ENCODE measurements at regions not wholly inside any gene's neighbourhood (a gene's known extent, or its start where the extent isn't known, plus 50 kb on each side); places are given as distances from the start of the nearest gene placed in this dataset.

- no peaks in the 10 kb centered on the region for H3K36me3 ChIP-seq (ENCODE audit: insufficient read depth, low read length)
- no peak overlapping the region for H2AFZ ChIP-seq (ENCODE audit: low read length)
- no peaks in the 10 kb centered on the region for H4K20me1 ChIP-seq (ENCODE audit: insufficient read depth, low read length)
- no peaks in the 10 kb centered on the region for H3K79me2 ChIP-seq (ENCODE audit: insufficient read depth, low read length)
- no peak overlapping the region for H3K27ac ChIP-seq (ENCODE audit: low read depth, low read length)
- no peak overlapping the region for H3K4me2 ChIP-seq (ENCODE audit: insufficient read depth, low read length)
- no peaks in the 10 kb centered on the region for H3K9me3 ChIP-seq (ENCODE audit: low read depth, low read length)
- DNase-seq (ENCODE audit: insufficient read length, low spot score, missing footprints), result no peak
- no peak overlapping the region for H3K4me3 ChIP-seq (ENCODE audit: insufficient read depth, low read length)
- TF ChIP-seq, protein P1, sequence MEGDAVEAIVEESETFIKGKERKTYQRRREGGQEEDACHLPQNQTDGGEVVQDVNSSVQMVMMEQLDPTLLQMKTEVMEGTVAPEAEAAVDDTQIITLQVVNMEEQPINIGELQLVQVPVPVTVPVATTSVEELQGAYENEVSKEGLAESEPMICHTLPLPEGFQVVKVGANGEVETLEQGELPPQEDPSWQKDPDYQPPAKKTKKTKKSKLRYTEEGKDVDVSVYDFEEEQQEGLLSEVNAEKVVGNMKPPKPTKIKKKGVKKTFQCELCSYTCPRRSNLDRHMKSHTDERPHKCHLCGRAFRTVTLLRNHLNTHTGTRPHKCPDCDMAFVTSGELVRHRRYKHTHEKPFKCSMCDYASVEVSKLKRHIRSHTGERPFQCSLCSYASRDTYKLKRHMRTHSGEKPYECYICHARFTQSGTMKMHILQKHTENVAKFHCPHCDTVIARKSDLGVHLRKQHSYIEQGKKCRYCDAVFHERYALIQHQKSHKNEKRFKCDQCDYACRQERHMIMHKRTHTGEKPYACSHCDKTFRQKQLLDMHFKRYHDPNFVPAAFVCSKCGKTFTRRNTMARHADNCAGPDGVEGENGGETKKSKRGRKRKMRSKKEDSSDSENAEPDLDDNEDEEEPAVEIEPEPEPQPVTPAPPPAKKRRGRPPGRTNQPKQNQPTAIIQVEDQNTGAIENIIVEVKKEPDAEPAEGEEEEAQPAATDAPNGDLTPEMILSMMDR (IDR thresholded peaks at IDR 0.05; ENCODE audit: extremely low read depth, low read depth, low read length), result no peak
- no peaks in the 10 kb centered on the region for H3K4me1 ChIP-seq (ENCODE audit: insufficient read depth, low read length)
- H3K27me3 ChIP-seq (ENCODE audit: insufficient read depth, low read length), result no peaks in the 10 kb centered on the region
Observed at GRCh38 chr6:110040716-110041115, 62.6 kb downstream of the GPR6 start.

- H3K27ac ChIP-seq (ENCODE audit: low read depth, low read length), result no peak overlapping the region
- TF ChIP-seq, protein P1 (IDR thresholded peaks at IDR 0.05; ENCODE audit: extremely low read depth, low read depth, low read length), result no peak
- no peaks in the 10 kb centered on the region for H3K9me3 ChIP-seq (ENCODE audit: low read depth, low read length)
- no peaks in the 10 kb centered on the region for H3K27me3 ChIP-seq (ENCODE audit: insufficient read depth, low read length)
- H3K79me2 ChIP-seq (ENCODE audit: insufficient read depth, low read length), result no peaks in the 10 kb centered on the region
- H3K36me3 ChIP-seq (ENCODE audit: insufficient read depth, low read length), result no peaks in the 10 kb centered on the region
- no peak overlapping the region for H3K4me3 ChIP-seq (ENCODE audit: insufficient read depth, low read length)
- no peak for DNase-seq (ENCODE audit: insufficient read length, low spot score, missing footprints)
- H2AFZ ChIP-seq (ENCODE audit: low read length), result no peak overlapping the region
- no peaks in the 10 kb centered on the region for H4K20me1 ChIP-seq (ENCODE audit: insufficient read depth, low read length)
- H3K4me1 ChIP-seq (ENCODE audit: insufficient read depth, low read length), result no peaks in the 10 kb centered on the region
- no peak overlapping the region for H3K4me2 ChIP-seq (ENCODE audit: insufficient read depth, low read length)
Observed at GRCh38 chr6:110041126-110041525, 63.0 kb downstream of the GPR6 start.

- H3K4me3 ChIP-seq (ENCODE audit: insufficient read depth, low read length), result no peak overlapping the region
- H3K79me2 ChIP-seq (ENCODE audit: insufficient read depth, low read length), result no peaks in the 10 kb centered on the region
- H3K4me2 ChIP-seq (ENCODE audit: insufficient read depth, low read length), result no peak overlapping the region
- no peaks in the 10 kb centered on the region for H3K4me1 ChIP-seq (ENCODE audit: insufficient read depth, low read length)
- DNase-seq (ENCODE audit: insufficient read length, low spot score, missing footprints), result no peak
- no peak overlapping the region for H2AFZ ChIP-seq (ENCODE audit: low read length)
- no peaks in the 10 kb centered on the region for H4K20me1 ChIP-seq (ENCODE audit: insufficient read depth, low read length)
- no peaks in the 10 kb centered on the region for H3K9me3 ChIP-seq (ENCODE audit: low read depth, low read length)
- H3K27me3 ChIP-seq (ENCODE audit: insufficient read depth, low read length), result no peaks in the 10 kb centered on the region
- H3K36me3 ChIP-seq (ENCODE audit: insufficient read depth, low read length), result no peaks in the 10 kb centered on the region
- no peak overlapping the region for H3K27ac ChIP-seq (ENCODE audit: low read depth, low read length)
- TF ChIP-seq, protein P1 (IDR thresholded peaks at IDR 0.05; ENCODE audit: extremely low read depth, low read depth, low read length), result no peak
Observed at GRCh38 chr6:110041830-110042229, 63.7 kb downstream of the GPR6 start.

DNA sequence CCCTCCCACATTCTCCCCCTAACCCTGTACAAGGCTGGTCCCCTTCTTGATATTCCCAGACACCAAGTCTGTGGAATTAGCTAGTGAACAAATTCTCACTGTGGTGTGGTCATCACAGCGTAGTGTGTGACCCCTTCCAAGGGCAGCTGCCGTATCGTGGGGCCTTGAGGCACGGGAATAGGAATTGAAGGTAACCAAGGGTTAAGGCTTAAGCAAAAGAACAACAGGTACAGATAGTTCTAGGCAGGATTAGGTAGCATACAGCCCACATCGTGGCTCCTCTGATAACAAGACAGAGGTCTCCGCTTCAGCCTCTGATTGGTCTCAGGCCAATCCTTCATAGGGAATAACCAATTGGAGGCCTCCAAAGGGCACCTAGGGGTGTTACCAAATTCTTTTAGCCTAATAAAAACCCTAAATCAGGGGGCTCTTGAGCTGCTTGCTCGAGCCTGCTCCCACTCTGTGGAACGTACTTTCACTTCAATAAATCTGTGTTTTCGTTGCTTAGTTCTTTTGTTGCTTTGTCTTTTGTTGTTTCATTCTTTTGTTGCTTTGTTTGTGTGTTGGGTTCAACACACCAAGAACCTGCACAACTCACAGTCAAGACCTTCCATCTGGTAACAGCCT, 64.7 kb downstream of the GPR6 start:
- no peak overlapping the region for H2AFZ ChIP-seq (ENCODE audit: low read length)
- no peaks in the 10 kb centered on the region for H3K36me3 ChIP-seq (ENCODE audit: insufficient read depth, low read length)
- no peaks in the 10 kb centered on the region for H3K27me3 ChIP-seq (ENCODE audit: insufficient read depth, low read length)
- TF ChIP-seq, protein P1 (IDR thresholded peaks at IDR 0.05; ENCODE audit: extremely low read depth, low read depth, low read length), result no peak
- no peaks in the 10 kb centered on the region for H4K20me1 ChIP-seq (ENCODE audit: insufficient read depth, low read length)
- H3K4me1 ChIP-seq (ENCODE audit: insufficient read depth, low read length), result no peaks in the 10 kb centered on the region
- no peak overlapping the region for H3K4me2 ChIP-seq (ENCODE audit: insufficient read depth, low read length)
- H3K79me2 ChIP-seq (ENCODE audit: insufficient read depth, low read length), result no peaks in the 10 kb centered on the region
- no peaks in the 10 kb centered on the region for H3K9me3 ChIP-seq (ENCODE audit: low read depth, low read length)
- DNase-seq (ENCODE audit: insufficient read length, low spot score, missing footprints), result no peak
- H3K27ac ChIP-seq (ENCODE audit: low read depth, low read length), result no peak overlapping the region
- no peak overlapping the region for H3K4me3 ChIP-seq (ENCODE audit: insufficient read depth, low read length)

Data from osteoblast (primary cell).